ENCODE measurements at regions not wholly inside any gene's neighbourhood (a gene's known extent, or its start where the extent isn't known, plus 50 kb on each side); places are given as distances from the start of the nearest gene placed in this dataset.

DNA sequence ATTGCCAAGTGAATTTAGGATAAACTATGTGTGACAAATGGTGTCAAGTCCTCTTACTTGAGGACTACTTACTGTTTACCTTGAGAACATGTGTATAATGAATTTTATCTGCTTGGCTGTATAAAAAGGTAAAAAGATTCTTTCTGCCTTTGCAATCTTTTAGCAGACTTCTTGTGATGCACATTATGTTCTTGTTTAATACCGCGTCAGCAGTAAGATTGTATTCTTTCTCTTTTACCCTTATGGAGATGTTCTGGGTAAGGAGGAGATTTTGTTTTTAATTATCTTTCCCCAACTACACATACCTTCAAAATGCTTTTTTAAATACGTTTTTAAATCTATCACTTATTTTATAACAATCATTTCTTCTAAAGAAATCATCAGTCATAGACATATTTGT, 1166.4 kb upstream of the CNTN5 start:
- TF ChIP-seq SPI1 (IDR thresholded peaks at IDR 0.05; ENCODE audit: low read depth, low read length) (no peak), POU2F2 (IDR thresholded peaks at IDR 0.05; ENCODE audit: low read depth, low read length) (no peak), TAF1 (IDR thresholded peaks at IDR 0.05; ENCODE audit: low read depth, low read length) (no peak), PAX5 (IDR thresholded peaks at IDR 0.05; ENCODE audit: insufficient read depth, low read length, severe bottlenecking) (no peak), POLR2A (IDR thresholded peaks at IDR 0.05; ENCODE audit: low read depth, low read length) (no peak), POLR2AphosphoS5 (IDR thresholded peaks at IDR 0.05; ENCODE audit: low read depth, low read length) (no peak)
- FAIRE-seq, result no peak
- no peak for DNase-seq (ENCODE audit: insufficient read length, low spot score)

GRCh38 chr11:97854877-97855276, 1165.9 kb upstream of the CNTN5 start:
- FAIRE-seq (no peak), DNase-seq (ENCODE audit: insufficient read length, low spot score) (no peak)

GRCh38 chr11:97856666-97857065, 1164.1 kb upstream of the CNTN5 start:
- DNase-seq (ENCODE audit: insufficient read length, low spot score), result no peak
- no peak for FAIRE-seq
- TF ChIP-seq SPI1 (IDR thresholded peaks at IDR 0.05; ENCODE audit: low read depth, low read length), result no peak
- TF ChIP-seq POU2F2 (IDR thresholded peaks at IDR 0.05; ENCODE audit: low read depth, low read length), result no peak
- TF ChIP-seq TAF1 (IDR thresholded peaks at IDR 0.05; ENCODE audit: low read depth, low read length), result no peak
- TF ChIP-seq POLR2AphosphoS5 (IDR thresholded peaks at IDR 0.05; ENCODE audit: low read depth, low read length), result no peak
- no peak for TF ChIP-seq POLR2A (IDR thresholded peaks at IDR 0.05; ENCODE audit: low read depth, low read length)
- no peak for TF ChIP-seq PAX5 (IDR thresholded peaks at IDR 0.05; ENCODE audit: insufficient read depth, low read length, severe bottlenecking)

More at GRCh38 chr11:97854877-97855276, 1165.9 kb upstream of the CNTN5 start:
- TF ChIP-seq POLR2A (IDR thresholded peaks at IDR 0.05; ENCODE audit: low read depth, low read length) (no peak), PAX5 (IDR thresholded peaks at IDR 0.05; ENCODE audit: insufficient read depth, low read length, severe bottlenecking) (no peak), POU2F2 (IDR thresholded peaks at IDR 0.05; ENCODE audit: low read depth, low read length) (no peak), TAF1 (IDR thresholded peaks at IDR 0.05; ENCODE audit: low read depth, low read length) (no peak), SPI1 (IDR thresholded peaks at IDR 0.05; ENCODE audit: low read depth, low read length) (no peak)

GRCh38 chr11:97860237-97860636, 1160.5 kb upstream of the CNTN5 start:
- DNase-seq (ENCODE audit: insufficient read length, low spot score) (no peak), FAIRE-seq (no peak)
- TF ChIP-seq POLR2AphosphoS5 (IDR thresholded peaks at IDR 0.05; ENCODE audit: low read depth, low read length) (no peak), POLR2A (IDR thresholded peaks at IDR 0.05; ENCODE audit: low read depth, low read length) (no peak), SPI1 (IDR thresholded peaks at IDR 0.05; ENCODE audit: low read depth, low read length) (no peak), TAF1 (IDR thresholded peaks at IDR 0.05; ENCODE audit: low read depth, low read length) (no peak), POU2F2 (IDR thresholded peaks at IDR 0.05; ENCODE audit: low read depth, low read length) (no peak), PAX5 (IDR thresholded peaks at IDR 0.05; ENCODE audit: insufficient read depth, low read length, severe bottlenecking) (no peak)

GRCh38 chr11:97862021-97862420, 1158.7 kb upstream of the CNTN5 start:
- FAIRE-seq (no peak), DNase-seq (ENCODE audit: insufficient read length, low spot score) (no peak)
- no peak for TF ChIP-seq PAX5 (IDR thresholded peaks at IDR 0.05; ENCODE audit: insufficient read depth, low read length, severe bottlenecking)
- no peak for TF ChIP-seq POU2F2 (IDR thresholded peaks at IDR 0.05; ENCODE audit: low read depth, low read length)
- TF ChIP-seq POLR2AphosphoS5 (IDR thresholded peaks at IDR 0.05; ENCODE audit: low read depth, low read length), result no peak
- TF ChIP-seq POLR2A (IDR thresholded peaks at IDR 0.05; ENCODE audit: low read depth, low read length), result no peak
- no peak for TF ChIP-seq TAF1 (IDR thresholded peaks at IDR 0.05; ENCODE audit: low read depth, low read length)
- TF ChIP-seq SPI1 (IDR thresholded peaks at IDR 0.05; ENCODE audit: low read depth, low read length), result no peak

- TF ChIP-seq TAF1 (IDR thresholded peaks at IDR 0.05; ENCODE audit: low read depth, low read length), result no peak
- no peak for TF ChIP-seq SPI1 (IDR thresholded peaks at IDR 0.05; ENCODE audit: low read depth, low read length)
- no peak for TF ChIP-seq PAX5 (IDR thresholded peaks at IDR 0.05; ENCODE audit: insufficient read depth, low read length, severe bottlenecking)
- TF ChIP-seq POU2F2 (IDR thresholded peaks at IDR 0.05; ENCODE audit: low read depth, low read length), result no peak
- TF ChIP-seq POLR2AphosphoS5 (IDR thresholded peaks at IDR 0.05; ENCODE audit: low read depth, low read length), result no peak
- no peak for TF ChIP-seq POLR2A (IDR thresholded peaks at IDR 0.05; ENCODE audit: low read depth, low read length)
- FAIRE-seq (no peak), DNase-seq (ENCODE audit: insufficient read length, low spot score) (no peak)
Observed at GRCh38 chr11:97865424-97866012, 1155.2 kb upstream of the CNTN5 start.

- TF ChIP-seq PAX5 (IDR thresholded peaks at IDR 0.05; ENCODE audit: insufficient read depth, low read length, severe bottlenecking), result no peak
- FAIRE-seq, result no peak
- DNase-seq (ENCODE audit: insufficient read length, low spot score), result no peak
Observed at GRCh38 chr11:97871816-97872215, 1148.9 kb upstream of the CNTN5 start.

- no peak for DNase-seq (ENCODE audit: insufficient read length, low spot score)
- no peak for FAIRE-seq
- no peak for TF ChIP-seq POLR2AphosphoS5 (IDR thresholded peaks at IDR 0.05; ENCODE audit: low read depth, low read length)
- no peak for TF ChIP-seq POLR2A (IDR thresholded peaks at IDR 0.05; ENCODE audit: low read depth, low read length)
Observed at GRCh38 chr11:97880209-97880608, 1140.5 kb upstream of the CNTN5 start.

DNA sequence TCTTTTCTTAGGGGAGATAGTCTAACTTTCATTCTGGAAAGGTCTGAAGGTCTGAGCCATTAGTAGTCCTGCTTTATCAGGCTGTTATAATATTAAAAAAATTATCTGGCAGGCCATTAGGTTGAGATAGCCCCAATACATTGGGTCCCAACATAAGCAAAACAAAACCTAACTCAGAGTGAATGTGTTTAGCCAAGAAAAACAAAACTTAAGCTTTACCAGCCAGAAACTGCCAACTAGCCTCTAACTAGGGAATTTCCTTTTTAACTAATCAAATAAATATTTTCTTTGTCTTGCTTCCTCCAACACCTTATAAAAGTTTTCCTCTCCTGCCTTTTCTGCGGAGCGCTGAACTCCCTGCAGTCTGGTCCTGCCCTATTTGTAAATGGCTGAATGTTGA, 1137.7 kb upstream of the CNTN5 start:
- DNase-seq (ENCODE audit: insufficient read length, low spot score) (no peak), FAIRE-seq (no peak)
- no peak for TF ChIP-seq SPI1 (IDR thresholded peaks at IDR 0.05; ENCODE audit: low read depth, low read length)
- no peak for TF ChIP-seq TAF1 (IDR thresholded peaks at IDR 0.05; ENCODE audit: low read depth, low read length)
- TF ChIP-seq PAX5 (IDR thresholded peaks at IDR 0.05; ENCODE audit: insufficient read depth, low read length, severe bottlenecking), result no peak
- no peak for TF ChIP-seq POLR2AphosphoS5 (IDR thresholded peaks at IDR 0.05; ENCODE audit: low read depth, low read length)
- TF ChIP-seq POU2F2 (IDR thresholded peaks at IDR 0.05; ENCODE audit: low read depth, low read length), result no peak
- TF ChIP-seq POLR2A (IDR thresholded peaks at IDR 0.05; ENCODE audit: low read depth, low read length), result no peak

DNA sequence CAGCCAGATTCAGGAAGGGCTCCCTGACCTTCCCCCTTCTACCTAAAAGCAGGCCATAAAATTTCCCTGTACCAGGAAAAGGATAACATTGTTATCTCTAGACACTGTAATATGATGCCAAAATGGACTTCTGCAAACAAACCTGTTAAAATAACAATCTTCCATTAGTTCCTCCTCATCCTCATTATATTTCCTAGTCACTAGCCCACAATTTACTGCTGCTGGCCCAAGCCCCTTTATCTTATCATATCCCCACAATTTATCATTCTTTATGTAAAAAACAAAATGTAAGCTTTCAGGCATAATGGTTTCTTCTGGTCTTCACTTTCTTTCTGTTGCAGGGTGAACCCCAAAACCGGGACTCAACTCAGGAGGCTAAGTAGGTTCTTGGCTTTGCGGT, 1132.1 kb upstream of the CNTN5 start:
- TF ChIP-seq TAF1 (IDR thresholded peaks at IDR 0.05; ENCODE audit: low read depth, low read length), result no peak
- TF ChIP-seq PAX5 (IDR thresholded peaks at IDR 0.05; ENCODE audit: insufficient read depth, low read length, severe bottlenecking), result no peak
- no peak for TF ChIP-seq POLR2AphosphoS5 (IDR thresholded peaks at IDR 0.05; ENCODE audit: low read depth, low read length)
- no peak for TF ChIP-seq POLR2A (IDR thresholded peaks at IDR 0.05; ENCODE audit: low read depth, low read length)
- TF ChIP-seq SPI1 (IDR thresholded peaks at IDR 0.05; ENCODE audit: low read depth, low read length), result no peak
- no peak for TF ChIP-seq POU2F2 (IDR thresholded peaks at IDR 0.05; ENCODE audit: low read depth, low read length)
- no peak for FAIRE-seq
- DNase-seq (ENCODE audit: insufficient read length, low spot score), result no peak

Data from GM12891 (cell line).